Thyroid gland (tissue), 4 donors: ENCODE measurements at regions not wholly inside any gene's neighbourhood (a gene's known extent, or its start where the extent isn't known, plus 50 kb on each side); places are given as distances from the start of the nearest gene placed in this dataset.

Experiments
- DNase-seq, 2 donors: peaks; one replicate each; pipeline ENCODE4 v3.0.0-alpha.2; 2019
- H3K27ac ChIP-seq, 3 donors: fragments of 200-600 bp; sonication (generic); 1 replicate in 2 of 3; 2 replicates in 1 of 3; pipeline ENCODE4 v1.5.1; 2016 to 2019; ENCODE audit warnings: mild to moderate bottlenecking in 1 of 3, moderate library complexity in 1 of 3
- H3K27me3 ChIP-seq: fragments of 200-600 bp; sonication (generic); one replicate; pipeline ENCODE4 v1.5.1; 2019
- H3K36me3 ChIP-seq, 2 donors: fragments of 200-600 bp; sonication (generic); one replicate each; pipeline ENCODE4 v1.5.1; 2016 to 2019
- H3K4me1 ChIP-seq, 2 donors: fragments of 200-600 bp; sonication (generic); one replicate each; pipeline ENCODE4 v1.5.1; 2017 to 2019
- H3K4me3 ChIP-seq, 3 donors: fragments of 200-600 bp; sonication (generic); replicated peaks in 1 of 3; 1 replicate in 2 of 3; 2 replicates in 1 of 3; pipeline ENCODE4 v1.5.1; 2016; ENCODE audit warnings: mild to moderate bottlenecking in 1 of 3
- H3K9me3 ChIP-seq: fragments of 200-600 bp; sonication (generic); one replicate; pipeline ENCODE4 v1.5.1; 2017
- POLR2A ChIP-seq, 2 donors: fragments of 450-650 bp; IDR thresholded peaks; one replicate each; pipeline ENCODE4 v1.6.1; 2017; ENCODE audit warnings: antibody characterized with exemption in 2 of 2, mild to moderate bottlenecking in 2 of 2, moderate library complexity in 1 of 2
- WGBS, 2 donors: methylation state at CpG; one replicate each; pipeline ENCODE4 v1.1.5; 2017; 5-methylcytosine and 5-hydroxymethylcytosine counted together
- intact Hi-C: fragments of 100-400 bp; cut with DNase I; formaldehyde crosslinking; loops from one replicate; pipeline ENCODE4 v1.15.1; 2023
- TF ChIP-seq, protein P1 (sequence below), 6 experiments: fragments of 200-600 bp in 3 of 6; fragments of 450-650 bp in 3 of 6; sonication (generic) in 3 of 6; IDR thresholded peaks; one replicate each; pipeline ENCODE4 v1.5.1; 2016 to 2019; ENCODE audit warnings: antibody characterized with exemption in 6 of 6, mild to moderate bottlenecking in 2 of 6, inconsistent platforms in 1 of 6, moderate library complexity in 1 of 6

DNA sequence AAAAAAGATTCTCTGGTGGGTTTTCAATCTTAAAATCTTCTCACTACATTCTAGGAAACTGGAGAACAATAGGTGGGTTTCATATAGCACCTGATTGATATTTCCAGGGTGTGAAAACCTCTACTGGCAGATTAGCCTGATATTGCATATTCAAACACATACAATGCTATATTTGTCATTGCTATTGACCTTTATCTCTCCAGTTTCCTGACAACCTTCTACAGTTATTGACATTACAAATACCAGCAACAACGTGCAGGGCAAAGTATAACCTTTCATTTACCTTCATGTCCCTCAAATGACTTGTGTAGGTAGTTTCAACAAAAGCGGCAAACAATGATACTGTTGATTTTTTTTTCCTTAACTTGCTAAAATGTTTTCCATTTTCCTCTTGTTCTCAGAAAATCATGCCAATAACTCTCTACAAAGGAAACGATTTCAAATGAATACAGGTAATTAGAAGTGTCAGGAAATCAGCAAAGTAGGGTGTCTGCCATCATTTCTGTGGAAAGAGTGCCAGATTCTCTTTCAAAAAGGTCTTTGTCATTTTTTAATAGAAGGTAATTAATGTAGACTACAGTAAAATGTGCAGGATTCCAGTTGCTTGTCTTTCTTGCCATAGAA, 72.6 kb upstream of the CDIN1 start:
- DNase-seq = no peak
- intact Hi-C loops = no loop called here
- no peaks in the 10 kb centered on the region for H3K4me1 ChIP-seq
- no peak overlapping the region for H3K27ac ChIP-seq
- no peaks in the 10 kb centered on the region for H3K9me3 ChIP-seq
- H3K4me3 ChIP-seq = no peak overlapping the region
- 63 to 65% methylated on average over 3 of the region's 3 CpGs for WGBS, 2 donors
- TF ChIP-seq, protein P1, sequence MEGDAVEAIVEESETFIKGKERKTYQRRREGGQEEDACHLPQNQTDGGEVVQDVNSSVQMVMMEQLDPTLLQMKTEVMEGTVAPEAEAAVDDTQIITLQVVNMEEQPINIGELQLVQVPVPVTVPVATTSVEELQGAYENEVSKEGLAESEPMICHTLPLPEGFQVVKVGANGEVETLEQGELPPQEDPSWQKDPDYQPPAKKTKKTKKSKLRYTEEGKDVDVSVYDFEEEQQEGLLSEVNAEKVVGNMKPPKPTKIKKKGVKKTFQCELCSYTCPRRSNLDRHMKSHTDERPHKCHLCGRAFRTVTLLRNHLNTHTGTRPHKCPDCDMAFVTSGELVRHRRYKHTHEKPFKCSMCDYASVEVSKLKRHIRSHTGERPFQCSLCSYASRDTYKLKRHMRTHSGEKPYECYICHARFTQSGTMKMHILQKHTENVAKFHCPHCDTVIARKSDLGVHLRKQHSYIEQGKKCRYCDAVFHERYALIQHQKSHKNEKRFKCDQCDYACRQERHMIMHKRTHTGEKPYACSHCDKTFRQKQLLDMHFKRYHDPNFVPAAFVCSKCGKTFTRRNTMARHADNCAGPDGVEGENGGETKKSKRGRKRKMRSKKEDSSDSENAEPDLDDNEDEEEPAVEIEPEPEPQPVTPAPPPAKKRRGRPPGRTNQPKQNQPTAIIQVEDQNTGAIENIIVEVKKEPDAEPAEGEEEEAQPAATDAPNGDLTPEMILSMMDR (IDR thresholded peaks at IDR 0.05) = no peak
- no peak for TF ChIP-seq POLR2A (IDR thresholded peaks at IDR 0.05)
- no peaks in the 10 kb centered on the region for H3K36me3 ChIP-seq
- no peaks in the 10 kb centered on the region for H3K27me3 ChIP-seq

DNA sequence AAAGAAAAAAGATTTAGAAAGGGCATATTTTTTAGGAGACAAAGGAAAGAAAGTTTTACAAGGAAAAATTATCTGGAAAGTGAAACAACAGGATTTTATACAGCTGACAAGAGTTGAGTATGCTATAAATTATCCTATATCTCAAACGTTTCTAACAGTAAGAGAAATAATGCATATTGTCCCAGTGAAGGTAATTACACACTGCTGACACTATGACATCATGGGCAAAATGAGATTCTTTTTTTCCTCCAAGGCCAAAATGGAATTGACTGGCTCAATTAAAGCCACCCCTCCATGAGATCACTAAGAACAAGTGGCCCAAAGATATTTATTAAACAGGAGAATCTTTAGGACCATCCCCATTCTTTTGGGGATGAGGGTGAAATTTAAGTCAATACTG, 72.0 kb upstream of the CDIN1 start:
- H3K27ac ChIP-seq = no peak overlapping the region
- TF ChIP-seq, protein P1 (IDR thresholded peaks at IDR 0.05) = no peak
- no peak for TF ChIP-seq POLR2A (IDR thresholded peaks at IDR 0.05)
- H3K27me3 ChIP-seq = no peaks in the 10 kb centered on the region
- H3K36me3 ChIP-seq = no peaks in the 10 kb centered on the region
- 44 to 53% methylated on average over 1 of the region's 1 CpG for WGBS, 2 donors
- DNase-seq = no peak
- H3K4me1 ChIP-seq = no peaks in the 10 kb centered on the region
- no peaks in the 10 kb centered on the region for H3K9me3 ChIP-seq
- H3K4me3 ChIP-seq = no peak overlapping the region
- intact Hi-C loops = no loop called here

DNA sequence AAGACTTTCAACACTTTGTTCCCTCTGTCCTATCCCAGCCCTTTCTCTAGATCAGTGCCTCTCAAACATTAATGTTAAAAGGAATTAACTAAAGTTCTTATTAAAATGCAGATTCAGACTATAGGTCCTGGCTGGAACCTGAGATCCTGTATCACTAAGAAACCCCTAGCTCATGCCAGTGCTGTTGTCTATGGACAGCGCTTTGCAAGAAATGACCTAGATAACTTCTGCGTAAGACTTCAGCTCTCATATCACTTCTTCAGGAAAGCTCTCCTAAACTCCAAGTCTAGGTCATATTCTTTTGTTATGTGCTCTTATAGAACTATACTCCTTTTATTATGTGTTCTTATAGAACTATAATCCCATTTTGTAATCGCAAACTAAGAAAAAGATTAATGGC, 67.8 kb upstream of the CDIN1 start:
- TF ChIP-seq, protein P1 (IDR thresholded peaks at IDR 0.05) = no peak
- TF ChIP-seq POLR2A (IDR thresholded peaks at IDR 0.05) = no peak
- no peak overlapping the region for H3K4me3 ChIP-seq
- DNase-seq = no peak
- H3K36me3 ChIP-seq = no peaks in the 10 kb centered on the region
- H3K27ac ChIP-seq = no peak overlapping the region
- H3K27me3 ChIP-seq = no peaks in the 10 kb centered on the region
- intact Hi-C loops = no loop called here
- whole genome bisulfite sequencing, 2 donors = 95 to 96% methylated on average over 3 of the region's 3 CpGs
- H3K4me1 ChIP-seq = no peaks in the 10 kb centered on the region
- no peaks in the 10 kb centered on the region for H3K9me3 ChIP-seq

DNA sequence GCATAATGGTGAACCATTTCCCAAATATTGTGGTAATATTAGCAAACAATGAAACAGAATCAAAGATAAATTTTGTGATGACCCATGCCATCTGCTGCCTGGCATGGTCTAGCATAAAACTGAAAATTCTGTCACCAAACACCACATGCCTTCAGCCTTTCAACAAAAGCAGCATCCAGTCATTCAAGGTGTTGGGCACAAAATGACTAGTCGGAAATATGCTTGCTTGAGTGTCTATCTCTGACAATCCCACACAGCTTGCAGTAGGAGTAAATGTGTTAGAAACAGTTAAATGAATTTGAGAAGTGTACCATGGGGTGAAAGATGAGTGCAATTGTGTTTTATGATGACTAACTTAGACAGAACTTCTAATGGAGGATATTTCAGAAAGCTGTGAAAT, 61.7 kb upstream of the CDIN1 start:
- Histone ChIP-seq H3K4me3 (no peak overlapping the region), H3K9me3 (no peaks in the 10 kb centered on the region), H3K36me3 (no peaks in the 10 kb centered on the region), H3K27me3 (no peaks in the 10 kb centered on the region), H3K4me1 (no peaks in the 10 kb centered on the region), H3K27ac (no peak overlapping the region)
- no peak for TF ChIP-seq POLR2A (IDR thresholded peaks at IDR 0.05)
- TF ChIP-seq, protein P1 (IDR thresholded peaks at IDR 0.05) = no peak
- intact Hi-C loops = no loop called here
- 88 to 100% methylated on average over 1 of the region's 1 CpG for WGBS, 2 donors
- DNase-seq = no peak

DNA sequence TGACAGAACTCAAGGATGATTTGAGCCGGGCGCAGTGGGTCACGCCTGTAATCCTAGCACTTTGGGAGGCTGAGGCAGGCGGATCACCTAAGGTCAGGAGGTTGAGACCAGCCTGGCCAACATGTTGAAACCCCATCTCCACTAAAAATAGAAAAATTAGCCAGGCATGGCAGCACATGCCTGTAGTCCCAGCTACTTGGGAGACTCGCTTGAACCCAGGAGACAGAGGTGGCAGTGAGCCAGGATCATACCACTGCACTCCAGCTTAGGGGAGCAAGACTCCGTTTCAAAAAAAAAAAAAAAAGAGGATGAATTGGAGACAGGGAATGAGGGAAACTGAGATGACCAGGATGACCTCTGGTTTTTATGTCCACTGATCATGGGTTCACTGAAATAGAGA, 60.4 kb upstream of the CDIN1 start:
- TF ChIP-seq POLR2A (IDR thresholded peaks at IDR 0.05) = no peak
- TF ChIP-seq, protein P1 (IDR thresholded peaks at IDR 0.05) = no peak
- no peaks in the 10 kb centered on the region for H3K27me3 ChIP-seq
- no peak overlapping the region for H3K27ac ChIP-seq
- intact Hi-C loops = no loop called here
- H3K4me3 ChIP-seq = no peak overlapping the region
- no peak for DNase-seq
- H3K36me3 ChIP-seq = no peaks in the 10 kb centered on the region
- 71 to 82% methylated on average over 6 of the region's 6 CpGs for WGBS, 2 donors
- H3K9me3 ChIP-seq = no peaks in the 10 kb centered on the region
- H3K4me1 ChIP-seq = no peaks in the 10 kb centered on the region
